ENCODE measurements at regions not wholly inside any gene's neighbourhood (a gene's known extent, or its start where the extent isn't known, plus 50 kb on each side); places are given as distances from the start of the nearest gene placed in this dataset.
"Not testable (repeated sequence)": the region's sequence is repeated elsewhere in the genome, so short reads cannot be mapped to it uniquely, and the experiment has no call there.

GRCh38 chr4:178202422-178202821, 760.2 kb upstream of the AGA start:
- DNase-seq (no peak), ATAC-seq (no peak)
- intact Hi-C loops (cut with DNase I), result no loop called here
- H3K4me1 ChIP-seq, result peaks cover 0 to 13% (median 0%) of the 10 kb centered on the region in 12 donors
- no peak overlapping the region for H3K27ac ChIP-seq
- no peaks in the 10 kb centered on the region for H3K27me3 ChIP-seq
- WGBS, 4 donors, result 65 to 80% (median 72%) methylated on average over 1 of the region's 1 CpG
- peaks cover 0 to 12% (median 0%) of the 10 kb centered on the region in 12 donors for H3K9me3 ChIP-seq
- H3K36me3 ChIP-seq, result no peaks in the 10 kb centered on the region
- TF ChIP-seq POLR2A (IDR thresholded peaks at IDR 0.05) (no peak), CTCF (IDR thresholded peaks at IDR 0.05) (no peak)
- H3K4me3 ChIP-seq, result no peak overlapping the region

DNA sequence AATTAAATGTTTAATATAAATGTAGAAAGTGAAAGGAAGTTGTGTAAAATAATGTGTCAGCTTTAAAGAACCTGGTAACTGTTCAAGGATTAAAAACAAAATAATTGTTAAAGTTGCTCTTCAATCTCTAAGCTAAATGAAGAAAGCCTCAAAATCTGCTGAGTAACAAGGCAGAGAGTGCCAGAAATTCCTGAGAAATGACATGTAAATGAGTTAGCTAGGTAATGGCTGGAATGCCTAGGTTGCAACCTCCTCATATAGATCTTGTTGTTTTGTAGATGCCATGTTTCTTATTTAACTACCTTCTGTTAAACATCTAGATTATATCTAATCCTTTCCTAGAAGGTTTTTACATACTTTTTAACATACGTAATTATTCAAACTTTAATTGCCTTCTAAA, 763.6 kb upstream of the AGA start:
- WGBS, 4 donors, result 80 to 92% (median 81%) methylated on average over 1 of the region's 1 CpG
- TF ChIP-seq CTCF (IDR thresholded peaks at IDR 0.05), result no peak
- no peak for TF ChIP-seq POLR2A (IDR thresholded peaks at IDR 0.05)
- no peak for ATAC-seq
- H3K9me3 ChIP-seq, result peaks cover 0 to 12% (median 0%) of the 10 kb centered on the region in 12 donors
- H3K4me3 ChIP-seq, result no peak overlapping the region
- no peak overlapping the region for H3K27ac ChIP-seq
- intact Hi-C loops (cut with DNase I), result no loop called here
- no peaks in the 10 kb centered on the region for H3K27me3 ChIP-seq
- DNase-seq, result no peak
- no peaks in the 10 kb centered on the region for H3K4me1 ChIP-seq
- H3K36me3 ChIP-seq, result no peaks in the 10 kb centered on the region

- no peak for TF ChIP-seq POLR2A (IDR thresholded peaks at IDR 0.05)
- no peak for TF ChIP-seq CTCF (IDR thresholded peaks at IDR 0.05)
- WGBS, 4 donors, result 90 to 95% (median 91%) methylated on average over 2 of the region's 2 CpGs
- ATAC-seq, result no peak
These were observed 773.1 kb upstream of the AGA start for GRCh38 chr4:178215309-178215708.

DNA sequence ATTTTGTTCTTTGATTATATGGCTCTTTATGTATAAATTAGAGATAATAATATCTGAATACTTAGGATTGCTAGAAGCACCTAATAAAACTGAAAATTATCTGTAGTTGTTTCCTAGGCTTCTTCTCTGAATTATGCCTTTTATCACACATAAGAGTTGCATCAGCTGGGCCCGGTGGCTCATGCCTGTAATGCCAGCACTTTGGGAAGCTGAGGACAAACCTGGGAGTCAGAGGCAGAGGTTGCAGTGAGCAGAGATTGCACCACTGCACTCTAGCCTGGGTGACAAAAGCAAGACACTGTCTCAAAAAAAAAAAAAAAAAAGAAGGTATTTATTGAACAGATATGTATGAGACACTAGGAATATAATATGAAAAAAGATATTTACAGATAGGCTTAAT, 773.5 kb upstream of the AGA start:
- H3K36me3 ChIP-seq, result no peaks in the 10 kb centered on the region
- H3K4me1 ChIP-seq, result no peaks in the 10 kb centered on the region
- TF ChIP-seq POLR2A (IDR thresholded peaks at IDR 0.05) (no peak), CTCF (IDR thresholded peaks at IDR 0.05) (no peak)
- H3K9me3 ChIP-seq, result no peaks in the 10 kb centered on the region
- no peaks in the 10 kb centered on the region for H3K27me3 ChIP-seq
- WGBS, 4 donors, result 35 to 45% (median 35%) methylated on average over 1 of the region's 1 CpG
- intact Hi-C loops (cut with DNase I), result no loop called here
- no peak for ATAC-seq
- no peak overlapping the region for H3K27ac ChIP-seq
- no peak overlapping the region for H3K4me3 ChIP-seq
- DNase-seq, result no peak

More at GRCh38 chr4:178215309-178215708, 773.1 kb upstream of the AGA start:
- H3K27me3 ChIP-seq, result no peaks in the 10 kb centered on the region
- no peaks in the 10 kb centered on the region for H3K9me3 ChIP-seq
- no peak overlapping the region for H3K27ac ChIP-seq
- intact Hi-C loops (cut with DNase I), result no loop called here
- no peaks in the 10 kb centered on the region for H3K36me3 ChIP-seq
- no peak for DNase-seq
- no peaks in the 10 kb centered on the region for H3K4me1 ChIP-seq
- no peak overlapping the region for H3K4me3 ChIP-seq

DNA sequence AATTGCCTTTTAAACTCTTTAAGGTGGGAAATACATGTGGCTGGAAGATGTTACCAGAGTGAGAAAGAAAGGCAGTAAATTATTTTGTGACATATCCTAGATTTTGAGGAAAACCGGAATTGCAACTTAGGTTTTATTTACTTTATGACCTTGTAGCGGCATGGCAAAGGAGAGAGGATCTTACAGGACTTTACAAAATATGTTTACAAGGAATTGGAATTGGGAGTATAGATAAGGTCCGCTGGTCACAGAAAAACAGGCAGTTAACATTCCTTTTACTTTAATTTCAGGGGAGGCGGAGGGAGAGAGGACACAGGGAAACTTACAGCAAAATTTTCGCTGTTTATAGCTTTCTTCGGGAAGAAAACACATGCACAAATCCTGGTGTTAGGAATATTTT, 784.2 kb upstream of the AGA start:
- ATAC-seq; DNase-seq; H3K27me3 ChIP-seq; H3K4me1 ChIP-seq; H3K27ac ChIP-seq; H3K36me3 ChIP-seq; intact Hi-C loops (cut with DNase I); H3K4me3 ChIP-seq: not testable (repeated sequence)
- H3K9me3 ChIP-seq, result peaks cover 0 to 31% (median 4%) of the 10 kb centered on the region in 12 donors
- 52 to 75% (median 62%) methylated on average over 5 to 6 of the region's 6 CpGs for WGBS, 4 donors

All from heart left ventricle (tissue), 16 donors.